BE2C (cell line): ENCODE measurements at regions not wholly inside any gene's neighbourhood (a gene's known extent, or its start where the extent isn't known, plus 50 kb on each side); places are given as distances from the start of the nearest gene placed in this dataset.

Experiments
- DNase-seq: peaks from one replicate; pipeline ENCODE4 v3.0.0-alpha.2; 2020
- H3K27me3 ChIP-seq: fragments of 250-450 bp; sonication (Bioruptor Pico); 2 replicates; pipeline ENCODE4 v1.5.1; 2020; ENCODE audit warnings: mild to moderate bottlenecking
- H3K36me3 ChIP-seq: fragments of 250-450 bp; sonication (Bioruptor Pico); 2 replicates; pipeline ENCODE4 v1.5.1; 2020; ENCODE audit warnings: mild to moderate bottlenecking
- H3K4me1 ChIP-seq: fragments of 250-450 bp; sonication (Bioruptor Pico); 2 replicates; pipeline ENCODE4 v1.5.1; 2020
- H3K4me3 ChIP-seq: 2 replicates; pipeline ENCODE4 v1.5.1; 2011; ENCODE audit warnings: low read depth, low read length
- H3K9me3 ChIP-seq: fragments of 250-450 bp; sonication (Bioruptor Pico); 2 replicates; pipeline ENCODE4 v1.5.1; 2020
- CTCF ChIP-seq: IDR thresholded peaks from 2 replicates; pipeline ENCODE4 v1.5.1; 2012; ENCODE audit warnings: mild to moderate bottlenecking, low read depth, low read length

GRCh38 chr19:28867978-28868377 lies 345.0 kb downstream of the UQCRFS1 start:
- H3K9me3 ChIP-seq: no peaks in the 10 kb centered on the region
- no peak for DNase-seq
- no peak overlapping the region for H3K4me3 ChIP-seq
- H3K27me3 ChIP-seq: no peaks in the 10 kb centered on the region
- no peaks in the 10 kb centered on the region for H3K4me1 ChIP-seq
- TF ChIP-seq CTCF: no peak
- H3K36me3 ChIP-seq: no peaks in the 10 kb centered on the region

GRCh38 chr19:28864577-28865042 lies 348.3 kb downstream of the UQCRFS1 start:
- no peak overlapping the region for H3K4me3 ChIP-seq
- no peaks in the 10 kb centered on the region for H3K27me3 ChIP-seq
- no peaks in the 10 kb centered on the region for H3K4me1 ChIP-seq
- H3K9me3 ChIP-seq: peaks cover 4% of the 10 kb centered on the region; the same call in 1 of the 2 replicates
- no peak for TF ChIP-seq CTCF
- no peaks in the 10 kb centered on the region for H3K36me3 ChIP-seq
- no peak for DNase-seq

GRCh38 chr19:28864024-28864503 lies 348.9 kb downstream of the UQCRFS1 start:
- no peaks in the 10 kb centered on the region for H3K36me3 ChIP-seq
- H3K4me3 ChIP-seq: no peak overlapping the region
- no peaks in the 10 kb centered on the region for H3K4me1 ChIP-seq
- no peak for DNase-seq
- no peak for TF ChIP-seq CTCF
- H3K9me3 ChIP-seq: peaks cover 4% of the 10 kb centered on the region; the same call in 1 of the 2 replicates
- H3K27me3 ChIP-seq: no peaks in the 10 kb centered on the region

- no peak overlapping the region for H3K4me3 ChIP-seq
- no peak for DNase-seq
- no peaks in the 10 kb centered on the region for H3K27me3 ChIP-seq
- H3K9me3 ChIP-seq: peaks cover 4% of the 10 kb centered on the region; the same call in 1 of the 2 replicates
- no peak for TF ChIP-seq CTCF
- no peaks in the 10 kb centered on the region for H3K36me3 ChIP-seq
- no peaks in the 10 kb centered on the region for H3K4me1 ChIP-seq
These were observed 350.7 kb downstream of the UQCRFS1 start for GRCh38 chr19:28862238-28862637.

GRCh38 chr19:28859811-28860210 lies 353.1 kb downstream of the UQCRFS1 start:
- DNase-seq: no peak
- H3K27me3 ChIP-seq: no peaks in the 10 kb centered on the region

More at GRCh38 chr19:28859811-28860210, 353.1 kb downstream of the UQCRFS1 start:
- no peak overlapping the region for H3K4me3 ChIP-seq
- H3K4me1 ChIP-seq: no peaks in the 10 kb centered on the region
- no peak for TF ChIP-seq CTCF
- H3K36me3 ChIP-seq: no peaks in the 10 kb centered on the region
- H3K9me3 ChIP-seq: peaks cover 4% of the 10 kb centered on the region; the same call in 1 of the 2 replicates
